EL (cell line): ENCODE measurements at regions not wholly inside any gene's neighbourhood (a gene's known extent, or its start where the extent isn't known, plus 50 kb on each side); places are given as distances from the start of the nearest gene placed in this dataset.
"Not testable (repeated sequence)": the region's sequence is repeated elsewhere in the genome, so short reads cannot be mapped to it uniquely, and the experiment has no call there.

Experiments used
- DNase-seq: peaks from one replicate; pipeline ENCODE4 v3.0.0-alpha.2; 2016

DNA sequence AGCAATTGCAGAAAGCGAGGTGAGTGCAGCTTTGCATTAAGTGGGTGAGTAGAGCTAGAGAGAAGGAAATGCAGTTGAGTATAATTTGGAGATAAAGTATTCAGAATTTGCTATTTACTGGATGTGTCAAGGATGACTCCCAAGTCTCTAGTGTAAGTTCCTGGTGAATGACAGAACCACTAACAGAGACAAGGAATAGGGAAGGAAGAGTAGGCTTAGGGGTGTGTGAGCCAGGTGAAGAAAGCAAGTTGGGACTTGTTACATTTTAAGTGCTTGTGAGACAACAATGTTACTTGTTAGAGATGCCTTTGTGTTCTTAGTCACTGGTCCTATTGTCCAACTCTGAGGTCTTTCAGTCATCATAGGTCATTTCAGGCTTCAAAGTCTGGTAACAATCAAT lies 70.8 kb downstream of the TBC1D26 start:
- DNase-seq = not testable (repeated sequence)

DNA sequence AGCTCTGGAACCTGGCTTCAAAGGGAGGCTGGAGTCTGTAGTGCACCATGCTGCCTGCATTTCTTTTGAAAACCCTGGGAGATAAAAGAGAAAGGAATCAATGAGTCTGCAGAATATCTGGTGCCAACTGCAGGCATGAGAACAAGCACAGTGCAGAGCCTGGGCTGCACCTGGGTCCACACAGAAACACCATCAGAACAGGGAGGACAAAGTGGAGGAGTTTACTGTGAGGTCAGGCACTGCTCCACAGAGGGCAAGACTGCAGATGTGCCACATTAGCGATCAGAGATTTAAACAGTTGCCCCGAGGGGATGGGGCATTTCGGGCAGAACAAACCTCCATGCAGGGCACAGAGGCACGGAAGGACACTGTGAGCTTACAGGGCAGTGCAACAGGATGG lies 74.7 kb downstream of the TBC1D26 start:
- DNase-seq = not testable (repeated sequence)

DNA sequence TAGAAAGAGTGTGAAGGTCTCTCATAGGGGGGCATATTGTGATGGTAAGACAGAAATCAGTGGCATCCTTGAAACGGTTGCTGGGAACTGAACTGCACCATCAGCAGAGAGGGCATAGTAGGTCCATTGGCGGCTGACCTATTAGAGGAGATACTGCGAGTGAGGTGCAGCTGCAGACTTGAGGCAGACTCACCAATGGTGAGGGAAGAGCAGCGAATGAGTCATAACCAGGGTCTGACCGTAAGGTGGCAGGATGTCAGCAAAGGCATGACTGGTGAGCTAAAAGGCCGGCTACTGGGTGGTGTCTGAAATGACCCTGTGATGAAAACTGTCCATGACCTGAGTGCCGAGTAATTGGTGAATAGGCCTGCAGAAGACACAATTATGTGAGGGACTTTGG lies 81.3 kb downstream of the TBC1D26 start:
- not testable (repeated sequence) for DNase-seq

DNA sequence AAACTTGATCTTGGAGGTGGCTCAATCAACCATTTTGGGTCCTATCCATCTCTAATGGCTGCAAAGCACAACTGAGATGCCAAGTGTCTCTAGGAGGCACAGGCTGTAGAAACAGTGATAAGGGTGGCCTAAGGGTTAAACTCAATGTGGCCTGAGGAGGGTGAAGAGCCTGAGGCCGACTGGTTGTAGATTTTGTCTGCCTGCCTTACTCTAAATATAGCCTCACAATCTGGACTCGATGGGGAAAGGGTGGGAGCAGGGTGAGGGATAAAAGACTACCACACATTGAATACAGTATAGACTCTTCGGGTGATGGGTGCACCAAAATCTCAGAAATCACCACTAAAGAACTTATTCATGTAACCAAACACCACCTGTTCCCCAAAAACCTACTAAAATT lies 81.9 kb downstream of the TBC1D26 start:
- DNase-seq = not testable (repeated sequence)

DNA sequence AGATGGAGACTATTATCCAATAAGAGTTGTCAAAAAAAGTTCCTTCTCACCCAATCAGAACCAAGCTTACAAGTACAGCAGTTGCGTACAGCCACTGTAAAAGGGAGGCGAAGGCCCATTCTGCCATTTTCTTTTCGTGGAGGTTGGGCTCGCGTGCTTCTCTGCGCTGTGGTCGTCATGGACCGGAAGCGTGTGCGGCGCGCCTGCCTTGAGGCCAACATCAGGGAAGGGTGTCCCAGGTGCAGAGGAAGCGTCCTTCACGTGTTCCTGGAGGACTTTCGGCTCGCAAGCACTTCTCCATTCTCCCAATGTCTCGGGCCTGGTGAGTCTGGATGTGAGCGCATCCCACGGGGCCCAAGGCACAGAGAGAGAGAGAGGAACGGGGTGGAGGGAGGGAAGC lies 85.8 kb downstream of the TBC1D26 start:
- not testable (repeated sequence) for DNase-seq

DNA sequence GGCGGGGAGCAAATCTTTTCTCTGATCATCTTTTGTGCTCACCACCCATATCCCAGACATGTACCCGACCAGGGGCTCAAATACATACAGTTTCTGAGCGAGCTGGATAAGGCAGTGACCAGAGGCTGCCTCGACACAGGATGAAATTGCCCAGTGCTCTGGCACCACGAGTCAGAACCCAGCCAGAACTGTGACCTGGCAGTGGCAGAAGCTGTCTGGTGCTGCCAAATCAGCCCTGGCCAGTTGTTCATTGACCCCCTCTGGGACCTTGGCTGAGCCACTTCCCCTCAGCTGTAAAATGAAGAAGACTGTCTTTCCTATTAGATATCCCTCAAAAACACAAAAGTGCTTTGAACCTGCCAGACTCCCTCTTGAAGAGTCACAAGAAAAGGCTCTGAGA lies 90.2 kb downstream of the TBC1D26 start:
- DNase-seq = not testable (repeated sequence)

DNA sequence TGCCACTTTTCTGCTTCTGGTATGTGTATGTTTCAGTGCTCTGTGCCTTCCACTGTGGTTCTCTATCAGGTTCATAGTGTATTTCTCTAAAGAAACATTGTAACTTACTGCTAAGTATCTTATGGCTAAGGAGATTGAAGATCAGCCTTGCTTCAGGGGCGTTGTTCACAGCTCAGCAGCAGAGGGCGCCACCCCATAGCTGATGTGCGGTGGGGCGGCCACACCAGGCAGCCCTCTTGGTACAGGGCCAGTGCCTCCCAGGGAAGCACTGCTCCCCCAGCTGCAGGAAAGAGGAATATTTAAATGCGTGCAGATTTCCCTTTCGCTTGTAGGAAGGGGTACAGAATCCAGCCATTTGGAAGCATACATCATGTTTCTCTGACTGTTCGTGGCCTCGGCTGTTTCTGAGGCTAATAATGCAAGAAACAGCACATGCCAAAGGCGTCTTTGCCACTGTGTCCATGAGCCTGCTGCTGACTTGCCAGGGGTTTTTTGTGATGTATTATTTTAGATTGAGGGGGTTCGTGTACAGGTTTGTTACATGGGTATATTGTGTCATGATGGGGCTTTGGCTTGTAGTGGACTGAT lies 96.7 kb downstream of the TBC1D26 start:
- peak; percentile 69 for DNase-seq

DNA sequence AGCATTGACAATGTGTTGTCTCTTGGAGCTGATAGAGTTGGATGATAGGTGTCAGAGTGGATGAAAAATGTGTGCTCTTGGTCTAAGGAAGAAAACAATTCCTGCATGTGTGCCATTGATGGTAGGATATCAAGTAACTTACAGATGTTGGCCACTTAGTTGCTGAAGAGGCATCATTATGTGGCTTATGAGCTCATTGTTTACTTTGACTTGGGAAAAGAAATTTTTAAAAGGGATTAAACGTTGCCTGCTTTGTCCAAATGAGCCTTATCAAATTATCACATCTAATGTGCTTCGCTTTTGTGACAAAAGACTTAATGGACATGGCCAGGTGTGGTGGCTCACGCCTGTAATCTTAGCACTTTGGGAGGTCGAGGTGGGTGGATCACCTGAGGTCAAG lies 98.1 kb downstream of the TBC1D26 start:
- DNase-seq = not testable (repeated sequence)

DNA sequence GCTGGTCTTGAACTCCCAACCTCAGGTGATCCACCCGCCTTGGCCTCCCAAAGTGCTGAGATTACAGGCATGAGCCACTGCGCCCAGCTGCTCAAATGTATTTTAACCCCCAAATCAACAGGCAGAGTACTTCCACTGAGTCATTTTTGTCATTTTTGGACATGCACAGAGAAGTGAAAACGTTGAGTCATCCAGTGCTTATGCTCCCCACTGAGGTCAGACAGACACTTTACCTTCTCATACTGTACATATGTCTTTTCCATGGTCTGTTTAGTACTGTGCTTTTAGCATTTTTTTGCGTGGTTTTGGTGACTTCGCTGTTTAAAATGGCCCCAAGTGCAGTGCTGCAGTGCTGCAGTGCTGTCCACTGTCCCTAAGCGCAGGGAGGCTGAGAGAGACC lies 99.1 kb downstream of the TBC1D26 start:
- peak; percentile 77 for DNase-seq

DNA sequence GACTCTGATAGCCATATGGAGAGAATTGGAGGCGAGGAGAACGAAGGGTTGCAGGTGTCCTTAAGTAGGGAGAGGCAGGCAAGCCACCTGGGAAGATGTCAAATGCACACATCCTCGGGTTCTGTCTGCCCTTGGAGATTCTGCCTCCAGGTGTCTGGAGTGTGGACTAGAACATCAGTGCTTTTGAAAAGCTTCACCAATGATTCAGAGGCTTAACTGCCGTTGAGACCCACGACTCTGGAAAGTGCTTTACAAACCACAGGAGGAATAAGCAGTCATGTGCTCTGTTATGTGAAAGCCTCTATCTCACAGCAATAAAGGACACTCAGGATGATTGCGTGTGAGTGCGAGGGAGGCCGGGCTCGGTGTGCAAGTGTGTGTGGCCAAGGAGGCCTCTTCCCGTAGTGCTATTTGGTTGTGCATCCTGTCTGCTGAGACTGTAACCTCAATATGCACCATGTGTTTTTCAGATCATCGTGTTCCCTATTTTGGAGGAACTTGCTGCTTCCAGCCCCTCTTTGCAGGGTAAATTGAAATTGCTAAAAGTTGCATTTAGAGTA lies 100.9 kb downstream of the TBC1D26 start:
- DNase-seq = not testable (repeated sequence)

DNA sequence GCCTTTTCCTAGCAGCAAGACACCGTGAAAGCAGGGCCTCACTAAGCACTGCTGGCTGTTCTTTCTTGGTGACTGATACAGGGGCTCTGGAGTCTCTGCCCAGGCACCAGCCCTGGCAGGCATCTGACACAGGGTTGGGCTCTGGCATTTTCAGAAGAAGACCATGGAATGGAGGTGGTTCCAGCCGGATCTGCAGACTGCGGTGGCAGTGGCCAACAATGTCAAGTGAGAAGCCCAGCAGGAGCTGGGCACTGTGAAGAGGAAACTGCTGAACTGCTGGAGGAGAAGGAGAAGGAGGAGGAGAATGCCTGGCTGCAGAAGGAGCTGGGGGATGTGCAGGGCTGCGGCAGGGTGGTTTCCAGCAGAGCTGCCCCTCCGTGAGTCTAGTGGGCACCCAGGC lies 101.8 kb downstream of the TBC1D26 start:
- DNase-seq = not testable (repeated sequence)

DNA sequence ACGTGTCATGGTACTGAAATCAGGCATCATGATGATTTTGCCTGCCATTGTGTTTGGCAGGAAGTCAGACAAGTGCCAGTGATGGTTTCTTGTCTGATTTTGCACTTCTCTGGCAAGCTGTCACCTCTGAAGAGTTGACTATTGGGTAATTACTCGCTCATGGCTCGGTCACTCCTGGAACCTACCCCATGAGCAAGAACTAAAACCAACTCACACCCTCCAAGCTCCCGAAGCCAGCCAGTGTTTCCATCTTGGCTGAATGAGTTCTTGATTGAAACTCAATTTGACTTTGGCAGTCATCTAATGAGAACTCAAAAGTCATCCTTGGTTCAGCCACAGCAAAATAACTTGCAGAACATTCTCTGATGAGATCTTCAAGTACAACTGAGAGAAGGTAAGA lies 103.4 kb downstream of the TBC1D26 start:
- not testable (repeated sequence) for DNase-seq

DNA sequence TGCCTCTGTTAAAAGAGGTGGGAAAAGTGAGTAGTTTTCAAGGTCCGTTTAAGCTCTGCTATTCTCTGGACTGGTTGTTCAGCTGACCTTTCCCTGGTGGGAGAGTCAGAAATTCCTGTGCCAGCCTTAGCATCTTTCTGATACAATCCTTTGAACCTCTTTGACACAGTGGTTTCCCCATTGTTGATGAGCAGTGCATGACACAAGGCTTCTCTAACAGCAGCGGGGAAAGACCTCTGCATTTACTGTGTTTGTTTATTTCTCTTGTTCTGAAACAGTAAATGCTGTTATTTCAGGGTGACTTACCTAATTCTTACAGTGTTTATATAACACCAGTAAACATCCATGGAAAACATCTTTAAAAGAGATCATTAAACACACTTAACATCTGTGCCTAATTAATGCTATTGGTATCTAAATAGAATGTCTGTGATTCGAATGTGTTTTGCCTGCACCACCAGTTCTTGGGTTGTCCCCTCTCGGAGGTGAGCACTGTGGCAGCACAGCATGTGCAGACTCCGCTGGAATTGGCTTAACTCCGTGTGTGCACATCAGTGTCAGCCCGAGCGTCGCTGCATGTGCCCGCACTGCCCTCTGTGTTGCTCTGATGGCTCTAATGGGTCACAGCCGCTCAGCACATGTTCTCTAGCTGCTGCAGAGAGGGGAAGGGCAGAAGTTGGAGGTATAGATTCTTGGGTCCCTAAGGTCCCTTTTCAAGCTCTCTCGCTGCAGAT lies 104.3 kb downstream of the TBC1D26 start:
- not testable (repeated sequence) for DNase-seq

DNA sequence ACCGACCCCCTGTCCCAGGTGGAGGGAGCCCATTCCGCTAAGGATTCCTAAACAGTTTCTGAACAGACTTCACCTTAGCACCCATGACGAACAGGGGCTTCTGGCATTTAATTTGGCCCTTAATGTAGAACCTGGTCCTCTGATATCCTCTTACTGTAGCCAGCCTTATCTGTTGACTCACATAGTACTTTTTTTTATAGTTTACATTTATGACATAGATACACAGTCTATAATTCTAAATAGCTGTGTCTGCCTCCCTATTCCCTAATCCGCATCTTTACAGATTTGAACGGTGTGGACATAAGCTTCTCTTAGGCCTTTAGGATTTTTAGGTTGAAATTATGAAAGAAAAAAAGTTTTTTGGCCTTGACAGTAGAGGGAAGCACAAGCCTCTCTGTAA lies 104.9 kb downstream of the TBC1D26 start:
- DNase-seq = not testable (repeated sequence)

DNA sequence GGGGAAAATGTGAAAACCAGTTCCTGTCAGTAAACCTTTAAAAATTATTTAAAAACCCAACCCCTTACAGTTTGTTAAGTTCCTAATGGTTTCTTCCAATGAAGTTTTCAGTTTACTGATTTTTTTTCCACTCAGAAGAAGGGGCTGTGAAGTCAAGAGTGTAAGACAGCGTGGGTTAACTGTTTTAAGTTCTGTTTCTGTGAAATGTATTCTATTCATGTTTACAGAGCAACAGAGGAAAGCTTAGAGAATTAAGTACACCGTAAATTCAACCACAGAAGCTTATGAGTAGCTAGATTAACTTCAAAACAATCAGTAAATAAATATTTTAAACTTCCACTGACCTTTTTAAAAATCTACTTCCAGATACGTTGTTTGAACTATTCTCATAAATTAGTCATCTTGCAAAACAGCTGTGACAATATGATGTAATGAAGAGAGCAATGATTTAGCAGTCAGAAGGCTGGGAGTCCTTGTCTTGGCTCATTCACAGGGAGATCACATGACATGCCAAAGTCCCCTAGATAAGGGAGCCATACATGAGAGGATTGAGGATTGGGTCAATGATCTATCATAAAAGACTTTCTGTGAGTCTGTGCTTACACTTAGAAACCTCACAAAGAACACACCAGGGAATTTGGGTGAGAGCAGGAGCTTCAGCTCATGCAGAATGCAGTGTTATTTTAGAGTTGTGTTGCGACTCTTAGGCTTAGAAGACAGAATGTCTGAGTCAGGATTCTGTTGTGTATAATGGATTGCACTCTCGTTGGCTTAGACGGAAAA lies 97.3 kb upstream of the ADORA2B start:
- peak; percentile 35 for DNase-seq

DNA sequence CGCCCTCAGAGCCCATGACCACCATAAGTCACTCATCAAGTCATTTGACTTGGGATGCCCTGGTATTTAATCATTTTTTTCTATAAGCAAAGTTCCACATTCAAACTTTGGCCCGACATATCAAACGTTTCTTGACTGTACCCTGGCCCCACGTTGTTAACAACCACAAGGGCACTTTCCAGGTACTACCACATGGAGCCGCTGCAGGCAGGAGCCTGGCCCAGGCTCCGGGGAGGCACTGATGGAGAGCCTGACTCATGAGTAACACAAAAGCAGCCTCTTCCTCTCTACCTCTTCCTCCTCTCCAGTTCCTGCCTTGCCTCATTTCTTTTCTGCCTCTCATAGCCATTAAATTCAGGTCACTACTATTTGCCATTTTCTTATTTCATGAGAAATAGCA lies 95.9 kb upstream of the ADORA2B start:
- peak; percentile 69 for DNase-seq

DNA sequence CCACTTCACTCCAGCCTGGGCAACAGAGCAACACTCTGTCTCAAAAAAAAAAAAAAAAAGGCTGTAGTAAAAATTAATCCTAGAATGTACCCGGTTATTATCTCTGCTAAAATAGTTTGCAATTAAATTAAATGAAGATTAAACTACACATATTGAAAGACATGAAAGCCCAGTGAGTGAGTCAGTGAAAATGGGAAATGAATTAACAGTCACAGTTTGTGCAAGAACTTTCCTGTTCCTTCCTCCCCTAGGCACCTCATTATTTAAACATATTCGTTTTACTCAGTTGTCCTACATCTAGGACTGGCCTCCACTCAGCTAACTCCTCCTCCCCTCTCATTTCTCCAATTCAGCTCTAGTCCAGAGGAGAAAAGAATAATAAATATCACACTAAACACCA lies 94.9 kb upstream of the ADORA2B start:
- DNase-seq = not testable (repeated sequence)

DNA sequence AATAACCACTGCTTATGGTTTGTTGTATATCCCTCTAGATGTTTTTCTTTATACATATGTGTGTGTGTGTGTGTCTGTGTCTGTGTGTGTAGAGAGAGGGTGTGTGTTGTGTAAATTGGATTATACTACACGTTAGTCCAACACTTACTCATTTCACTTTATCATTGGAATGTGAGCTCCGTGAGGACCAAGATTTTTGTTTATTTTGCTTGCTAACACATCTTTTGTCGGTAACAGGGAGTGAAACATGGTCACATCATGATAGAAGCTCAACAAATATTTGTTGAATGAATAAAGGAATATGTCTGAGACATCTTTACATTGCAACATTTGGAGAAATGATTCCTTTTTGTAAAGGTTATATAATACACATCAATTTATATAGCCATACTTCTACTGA lies 94.2 kb upstream of the ADORA2B start:
- peak; percentile 72 for DNase-seq

DNA sequence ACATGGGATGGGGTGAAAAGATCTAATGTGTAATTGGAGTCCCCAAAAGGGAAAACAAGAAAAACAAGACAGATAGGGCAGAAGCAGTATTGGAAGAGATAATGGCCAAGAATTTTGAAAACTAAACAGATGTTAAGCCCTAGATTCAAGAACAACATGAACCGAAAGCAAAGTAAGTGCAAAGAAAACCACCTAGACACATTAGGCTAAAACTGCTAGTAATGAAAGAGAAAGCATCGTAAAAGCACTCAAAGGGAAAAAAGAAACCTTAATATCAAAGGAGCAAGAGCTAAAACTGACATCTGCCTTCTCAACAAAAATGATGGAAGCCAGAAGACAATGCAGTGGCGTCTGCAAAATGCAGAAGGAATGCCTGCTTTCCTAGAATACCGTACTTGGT lies 92.1 kb upstream of the ADORA2B start:
- DNase-seq = not testable (repeated sequence)

DNA sequence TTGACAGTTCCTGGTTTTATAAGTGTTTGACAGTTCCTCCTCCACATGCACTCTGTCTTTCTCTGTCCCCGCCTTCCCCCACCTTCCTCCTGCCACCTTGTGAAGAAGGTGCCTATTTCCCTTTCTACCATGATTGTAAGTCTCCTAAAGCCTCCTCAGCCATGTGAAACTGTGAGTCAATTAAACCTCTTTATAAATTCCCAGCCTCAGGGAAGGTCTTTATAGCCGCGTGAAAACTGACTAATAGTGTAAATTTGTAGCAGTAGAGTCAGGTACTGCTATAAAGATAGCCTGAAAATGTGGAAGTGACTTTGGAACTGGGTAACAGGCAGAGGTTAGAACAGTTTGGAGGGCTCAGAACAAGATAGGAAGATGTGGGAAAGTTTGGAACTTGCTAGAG lies 88.7 kb upstream of the ADORA2B start:
- DNase-seq = not testable (repeated sequence)

DNA sequence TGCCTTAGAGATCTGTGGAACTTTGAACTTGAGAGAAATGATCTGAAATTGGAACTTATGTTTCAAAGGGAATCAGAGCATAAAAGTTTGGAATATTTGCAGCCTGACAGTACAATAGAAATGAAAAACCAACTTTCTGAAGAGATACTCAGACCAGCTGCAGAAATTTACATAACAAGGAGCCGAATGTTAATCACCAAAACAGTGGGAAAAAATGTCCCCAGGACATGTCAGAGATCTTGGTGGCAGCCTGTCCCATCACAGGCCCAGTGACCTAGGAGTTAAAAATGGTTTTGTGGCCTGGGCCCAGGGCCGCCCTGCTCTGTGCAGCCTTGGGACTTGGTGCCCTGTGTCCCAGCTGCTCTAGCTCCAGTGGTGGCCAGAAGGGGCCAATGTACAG lies 88.2 kb upstream of the ADORA2B start:
- DNase-seq = not testable (repeated sequence)

DNA sequence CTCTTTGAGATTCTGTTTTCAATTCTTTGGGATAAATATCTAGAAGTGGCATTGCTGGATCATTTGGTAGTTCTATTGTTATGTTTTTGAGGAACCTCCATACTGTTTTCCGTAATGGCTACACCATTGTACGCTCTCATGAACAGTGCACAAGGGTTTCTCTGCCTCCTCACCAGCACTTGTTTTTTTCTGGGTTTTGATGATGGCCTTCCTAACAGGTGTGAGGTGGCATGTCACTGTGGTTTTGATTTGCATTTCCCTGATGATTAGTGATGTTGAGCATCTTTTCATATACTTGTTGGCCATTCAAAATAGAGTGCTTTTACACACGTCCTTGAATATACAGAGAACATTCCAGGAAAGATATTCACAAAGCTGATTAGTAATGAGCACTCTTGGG lies 86.8 kb upstream of the ADORA2B start:
- not testable (repeated sequence) for DNase-seq

DNA sequence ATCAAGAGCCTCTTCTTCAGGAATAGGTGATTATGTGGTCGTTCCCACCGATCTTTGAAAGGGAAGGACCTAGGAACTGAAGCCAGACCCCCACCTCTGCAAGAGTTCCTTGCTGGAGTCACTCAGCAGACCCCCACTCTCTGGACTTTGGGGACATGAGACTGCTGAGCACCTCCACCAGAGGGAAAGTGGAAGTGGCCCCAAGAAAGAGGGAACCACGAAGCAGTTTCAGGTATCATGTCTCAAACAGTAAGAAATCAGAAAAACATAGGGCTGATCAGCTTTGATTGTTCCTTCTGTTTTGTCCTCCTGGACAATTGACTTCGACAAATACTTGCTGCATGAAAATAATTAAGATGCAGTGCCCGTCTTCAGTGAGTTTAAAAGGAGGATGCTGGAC lies 84.2 kb upstream of the ADORA2B start:
- DNase-seq = not testable (repeated sequence)

DNA sequence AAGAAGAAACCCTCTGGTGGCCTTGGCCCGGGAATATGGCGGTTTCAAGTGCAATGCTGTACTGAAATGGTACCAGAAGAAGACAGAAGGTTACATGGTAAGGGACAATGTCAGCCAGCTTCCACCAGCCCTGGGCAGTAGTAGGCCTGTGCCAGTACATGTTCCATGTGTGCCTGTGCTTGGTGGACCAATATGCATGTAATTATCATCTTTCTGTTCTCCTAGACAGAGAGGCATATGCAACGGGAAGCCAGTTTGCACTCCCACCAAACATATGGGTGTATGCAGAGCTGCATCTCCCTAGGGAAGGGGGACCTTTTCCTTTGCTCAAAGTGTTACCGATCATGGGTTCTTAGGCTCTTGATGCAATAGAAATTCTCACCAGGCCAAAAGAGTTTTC lies 80.9 kb upstream of the ADORA2B start:
- not testable (repeated sequence) for DNase-seq
